OCI-M1 (cell line): ENCODE measurements at regions not wholly inside any gene's neighbourhood (a gene's known extent, or its start where the extent isn't known, plus 50 kb on each side); places are given as distances from the start of the nearest gene placed in this dataset.

ENCODE experiments used
- DNase-seq: peaks from one replicate; lab custom pipeline; 2025; lab: John Stamatoyannopoulos, UW

DNA sequence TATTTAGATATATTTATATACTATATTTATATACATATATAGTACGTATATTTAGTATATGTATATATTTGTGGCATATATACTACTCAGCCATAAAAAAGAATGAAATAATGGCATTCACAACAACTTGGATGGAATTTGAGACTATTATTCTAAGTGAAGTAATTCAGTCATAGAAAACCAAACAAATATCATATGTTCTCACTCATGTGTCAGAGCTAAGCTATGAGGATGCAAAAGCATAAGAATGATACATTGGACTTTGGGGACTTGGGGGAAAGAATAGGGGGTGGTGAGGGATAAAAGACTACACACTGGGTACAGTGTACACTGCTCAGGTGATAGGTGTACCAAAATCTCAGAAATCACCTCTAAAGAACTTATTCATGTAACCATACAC is 1015.7 kb downstream of the EFNB2 start:
- DNase-seq: no peak

DNA sequence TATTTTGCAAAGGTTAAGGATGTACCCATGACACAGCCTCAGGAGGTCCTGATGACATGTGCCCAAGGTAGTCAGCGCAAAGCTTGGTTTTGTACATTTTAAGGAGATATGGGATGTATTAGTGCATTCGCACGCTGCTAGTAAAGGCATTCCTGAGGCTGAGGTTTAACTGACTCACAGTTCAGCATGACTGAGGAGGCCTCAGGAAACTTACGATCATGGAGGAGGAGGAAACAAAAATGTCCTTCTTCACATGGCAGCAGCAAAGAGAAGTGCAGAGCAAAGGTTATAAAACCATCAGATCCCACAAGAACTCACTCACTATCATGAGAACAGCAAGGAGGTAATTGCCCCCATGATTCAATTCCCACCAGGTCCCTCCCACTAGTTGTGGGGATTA is 1017.4 kb downstream of the EFNB2 start:
- DNase-seq: no peak

DNA sequence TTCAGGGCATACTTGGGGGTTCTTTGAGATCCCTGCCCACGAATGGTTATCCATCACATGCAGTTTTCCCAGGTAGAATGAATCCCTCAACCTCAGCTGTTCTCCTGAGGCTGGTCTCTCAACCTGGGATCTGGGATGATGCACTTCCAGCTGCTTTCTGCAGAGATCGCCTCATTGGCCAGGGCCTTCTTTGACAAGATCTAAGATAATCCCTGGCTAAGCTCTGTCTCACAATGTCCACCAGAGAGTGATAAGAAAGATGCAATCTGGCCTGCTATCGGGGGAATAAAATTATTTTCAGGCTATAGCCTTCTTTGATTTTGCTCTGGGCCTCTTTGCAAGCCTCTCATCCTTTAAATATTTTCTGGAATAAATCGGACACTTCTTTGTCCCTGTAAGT is 1021.1 kb downstream of the EFNB2 start:
- DNase-seq: no peak

DNA sequence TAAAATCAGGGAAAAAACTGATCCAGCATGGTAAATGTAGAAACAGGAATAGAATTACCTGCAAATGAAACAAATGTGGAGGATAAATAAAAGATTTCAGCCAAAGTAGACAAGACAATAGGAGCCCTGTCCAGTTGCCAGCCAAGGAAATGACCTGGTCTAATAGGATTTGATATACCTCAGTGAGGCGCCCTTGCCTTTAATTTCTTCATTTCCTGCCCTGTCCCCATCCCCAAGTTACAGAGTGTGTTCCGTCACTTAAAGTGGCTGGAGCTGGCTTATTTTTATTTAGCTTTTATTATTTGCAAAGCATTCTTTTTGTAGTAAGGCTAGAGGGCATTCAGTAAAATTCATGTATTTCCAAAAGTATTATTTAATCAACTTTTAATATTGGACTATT is 1022.0 kb downstream of the EFNB2 start:
- DNase-seq: no peak

DNA sequence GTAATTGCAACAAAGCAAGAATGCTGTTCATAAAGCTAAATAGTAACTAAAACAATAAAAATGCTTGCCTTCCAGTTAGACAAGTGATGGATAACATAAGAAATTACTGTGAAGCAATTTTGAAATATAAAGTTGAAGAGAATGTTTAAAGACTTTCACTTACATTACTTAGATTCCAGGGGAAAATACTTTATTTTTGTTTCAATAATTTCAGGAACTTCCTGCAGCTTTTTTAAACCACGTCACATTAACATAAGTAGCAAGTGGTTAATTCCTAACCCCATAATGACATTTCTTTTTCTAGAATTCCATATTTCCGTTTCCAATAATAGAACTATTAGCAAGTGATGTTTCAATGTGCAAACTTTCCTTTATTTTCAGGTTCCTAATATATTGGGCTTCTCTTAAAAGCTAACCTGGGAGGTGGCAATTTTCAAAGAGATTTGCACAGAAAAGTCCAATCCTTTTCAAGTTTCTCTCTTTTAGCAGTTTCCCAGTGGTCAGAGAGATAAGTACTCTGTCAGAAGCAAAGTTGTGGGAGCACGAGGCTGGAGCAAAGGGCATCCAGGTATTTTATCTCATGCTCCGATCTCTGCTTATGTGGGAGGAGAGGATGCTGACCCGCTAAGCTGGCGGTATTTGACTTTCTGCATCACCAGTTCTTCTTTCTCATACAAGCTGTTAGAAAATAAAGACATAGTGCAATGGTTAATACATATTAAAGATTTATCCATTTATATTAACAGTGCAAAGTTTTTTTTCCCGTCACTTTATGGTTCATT is 1025.3 kb downstream of the EFNB2 start:
- DNase-seq: no peak

DNA sequence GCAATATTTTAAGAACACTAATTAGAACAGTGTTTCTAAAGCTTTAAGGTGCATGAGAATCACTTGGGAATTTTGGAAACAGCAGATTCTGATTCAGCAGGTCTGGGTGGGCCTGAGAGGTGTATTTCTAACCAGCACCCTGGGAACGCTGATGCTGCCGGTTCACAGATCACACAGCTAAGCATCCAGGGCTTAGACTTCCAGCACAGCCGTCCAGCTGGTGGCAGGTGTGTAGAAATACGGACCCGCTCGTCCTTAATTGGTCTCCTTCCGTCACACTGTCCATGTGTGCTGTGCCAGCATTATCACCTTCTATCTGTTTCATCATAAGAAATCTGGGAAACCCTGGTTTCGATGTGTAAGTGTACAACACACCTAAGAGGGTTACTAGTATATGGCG is 1029.0 kb downstream of the EFNB2 start:
- no peak for DNase-seq

DNA sequence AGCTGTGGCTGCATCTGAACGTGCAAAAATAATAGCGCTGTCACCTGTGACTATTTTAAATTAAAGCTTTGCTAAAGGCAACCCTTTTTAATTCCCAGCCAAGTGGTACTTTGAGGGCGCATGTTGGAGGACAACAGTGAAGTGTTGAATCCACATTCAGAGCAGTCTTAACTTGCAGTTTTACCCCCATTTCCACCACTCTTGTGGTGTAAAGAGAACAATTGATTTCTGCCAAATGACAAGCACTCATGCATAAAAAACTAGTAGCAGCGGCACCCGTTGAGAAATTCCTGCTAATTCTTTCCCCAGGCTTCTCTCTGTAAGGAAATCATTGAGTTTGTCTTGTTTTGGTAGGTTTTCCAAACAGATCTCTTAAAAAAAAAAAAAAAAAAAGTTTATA is 1033.3 kb downstream of the EFNB2 start:
- no peak for DNase-seq

DNA sequence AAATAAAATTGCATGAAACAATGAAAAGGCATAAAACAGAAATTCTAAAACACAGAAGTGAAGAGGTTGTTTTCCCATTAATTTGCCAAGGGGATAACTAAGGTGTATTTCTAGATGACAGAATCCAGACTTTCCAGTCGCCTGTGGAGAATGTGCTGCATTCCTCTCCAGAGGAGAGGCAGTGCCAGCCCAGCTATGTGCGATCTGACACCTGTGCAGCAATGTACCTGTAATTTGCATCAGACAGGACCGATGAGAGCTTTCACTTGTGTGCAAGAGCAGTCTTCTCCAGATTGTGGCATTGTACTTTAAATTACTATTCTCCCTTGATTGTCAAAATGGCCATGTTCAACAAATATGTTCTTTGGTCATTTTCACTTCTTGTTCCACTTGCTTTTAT is 1037.9 kb downstream of the EFNB2 start:
- DNase-seq: no peak

DNA sequence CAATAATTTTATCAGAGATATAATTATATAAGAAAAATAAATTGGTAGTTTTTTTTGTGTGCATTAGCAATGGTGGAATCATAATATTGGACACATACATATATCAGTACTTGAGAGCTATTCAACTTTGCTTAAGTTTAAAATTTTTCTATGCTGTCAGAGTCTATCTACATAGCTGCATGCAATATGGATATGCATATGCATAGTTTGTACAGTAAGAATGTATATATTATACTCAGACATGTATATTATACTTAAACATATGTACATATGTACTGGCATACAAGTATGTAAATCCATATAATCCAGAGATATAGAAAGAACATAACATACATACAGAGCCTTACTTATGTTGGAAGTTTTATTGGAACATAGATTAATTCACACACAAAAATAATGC is 1043.2 kb downstream of the EFNB2 start:
- no peak for DNase-seq

DNA sequence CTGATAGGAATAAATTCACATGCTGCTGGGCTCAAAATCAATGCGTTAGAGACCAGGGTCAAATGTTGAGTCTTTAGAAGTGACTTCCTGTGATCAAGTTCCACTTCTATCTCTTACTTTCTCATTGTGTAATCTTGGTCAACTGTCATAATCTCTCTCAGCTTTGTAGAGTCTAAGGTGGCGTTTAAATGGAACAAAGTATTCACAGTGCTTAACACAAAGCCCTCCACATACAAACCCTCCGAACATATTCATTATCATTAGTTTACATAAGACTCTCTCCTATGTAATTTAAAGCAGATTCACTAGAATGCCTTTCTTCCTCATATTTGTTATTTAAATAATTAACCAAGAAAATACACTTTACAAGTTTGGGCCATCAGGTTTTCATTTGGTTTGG is 1044.1 kb downstream of the EFNB2 start:
- peak; percentile 9 for DNase-seq

DNA sequence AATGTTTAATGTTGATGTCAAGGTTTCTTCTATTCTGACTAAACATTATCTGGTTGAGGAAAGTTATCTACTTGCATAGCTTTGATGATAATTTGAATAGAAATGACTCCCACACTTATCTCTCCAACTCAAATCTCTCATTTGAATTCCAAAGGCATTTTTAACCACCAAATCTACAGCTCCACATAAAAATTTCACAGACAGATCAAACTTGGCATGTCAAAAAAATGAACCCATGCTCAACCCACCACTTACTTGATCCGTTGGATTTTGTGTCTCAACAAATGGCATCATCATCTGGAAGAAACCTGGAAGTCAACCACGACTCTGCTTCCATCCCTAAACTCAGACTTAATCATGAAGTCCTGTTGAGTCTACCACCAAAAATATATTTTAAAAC is 1050.4 kb downstream of the EFNB2 start:
- DNase-seq: no peak

DNA sequence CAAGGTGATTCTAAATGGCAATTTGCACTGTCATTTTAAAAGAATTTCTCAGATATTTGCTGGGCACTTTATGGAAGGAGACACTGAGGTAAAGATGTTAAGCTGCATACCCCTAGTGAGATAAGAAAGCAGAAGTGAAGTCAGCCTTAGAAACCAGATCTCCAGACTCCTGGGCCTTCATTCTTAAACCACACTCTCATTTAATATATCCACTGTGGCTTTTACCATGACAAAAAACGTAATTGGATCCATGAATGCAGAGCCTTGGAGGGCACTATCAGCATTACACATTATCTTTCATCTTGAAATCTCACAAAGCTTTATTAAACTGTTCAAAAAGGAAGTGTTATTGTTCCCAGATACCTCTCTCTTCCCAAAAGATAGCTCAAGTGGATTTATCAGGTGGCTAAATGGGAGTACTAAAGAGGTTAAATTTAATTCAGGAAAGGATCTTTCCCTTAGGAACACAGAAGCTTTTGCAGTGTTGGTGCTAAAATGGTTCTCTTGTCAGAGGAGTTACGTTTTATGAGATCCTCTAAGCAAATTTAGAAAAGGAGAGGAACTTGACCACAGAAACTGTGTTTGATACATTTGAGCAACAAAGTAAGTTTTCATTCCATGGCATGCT is 1060.4 kb downstream of the EFNB2 start:
- peak; percentile 79 for DNase-seq

DNA sequence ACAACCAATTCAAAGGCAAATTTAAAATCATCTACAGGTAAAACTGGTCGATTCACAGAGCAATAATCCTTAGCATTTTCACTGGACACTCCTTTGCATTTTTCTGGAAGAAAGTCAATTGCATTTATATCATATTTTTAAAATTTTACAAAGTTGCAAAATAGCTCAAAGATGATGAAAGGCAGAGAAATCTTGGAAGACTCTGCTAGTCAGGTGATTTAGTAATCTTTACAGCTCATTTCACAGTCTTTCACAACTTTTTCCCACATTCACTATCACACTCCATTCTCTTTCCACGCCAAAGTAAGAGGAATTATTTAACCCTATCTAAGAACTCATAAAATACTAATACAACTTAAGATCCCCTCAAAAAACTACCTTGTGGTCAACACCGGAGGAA is 1063.8 kb downstream of the EFNB2 start:
- peak; percentile 34 for DNase-seq

DNA sequence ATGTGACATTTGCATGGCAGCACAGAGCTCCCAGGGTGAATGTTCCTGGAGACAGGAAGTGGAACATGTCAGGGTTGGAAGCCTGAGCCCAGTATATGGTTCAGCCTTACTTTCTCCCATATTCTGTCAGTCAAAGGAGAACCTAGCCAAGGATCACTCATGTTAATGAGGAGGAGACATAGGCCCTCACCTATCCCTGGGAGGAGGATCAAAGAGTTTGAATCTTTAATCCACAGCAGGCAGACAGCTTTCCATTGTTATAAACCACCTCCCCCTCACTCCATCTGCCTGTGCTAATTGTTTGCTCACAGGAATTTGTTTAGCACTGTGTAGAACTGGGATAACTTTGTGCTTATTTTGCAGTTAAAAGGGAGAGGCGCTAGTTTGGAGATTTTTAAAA is 1069.1 kb downstream of the EFNB2 start:
- DNase-seq: no peak

DNA sequence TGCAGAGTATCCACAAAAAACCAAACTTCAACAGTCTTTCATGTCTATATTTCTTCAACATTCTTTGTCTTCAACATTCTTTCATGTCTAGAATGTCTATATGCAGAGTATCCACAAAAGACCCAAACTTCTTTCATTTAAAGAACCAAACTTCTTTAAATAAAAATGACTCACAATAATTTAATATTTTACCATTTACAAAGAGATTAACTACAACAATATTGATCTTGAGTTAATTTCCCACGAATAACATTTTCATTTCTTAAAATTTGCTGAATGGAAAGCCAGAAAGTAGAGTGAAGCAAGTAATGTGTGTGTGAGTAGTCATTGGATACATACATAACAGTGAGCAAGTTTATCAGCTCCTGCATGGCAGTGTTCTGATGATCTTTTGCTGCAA is 1069.7 kb downstream of the EFNB2 start, which contains the start of gene DAOA:
TSS of gene DAOA (plus strand) at position 301 of the 400 bp plus-strand sequence.
- no peak for DNase-seq

DNA sequence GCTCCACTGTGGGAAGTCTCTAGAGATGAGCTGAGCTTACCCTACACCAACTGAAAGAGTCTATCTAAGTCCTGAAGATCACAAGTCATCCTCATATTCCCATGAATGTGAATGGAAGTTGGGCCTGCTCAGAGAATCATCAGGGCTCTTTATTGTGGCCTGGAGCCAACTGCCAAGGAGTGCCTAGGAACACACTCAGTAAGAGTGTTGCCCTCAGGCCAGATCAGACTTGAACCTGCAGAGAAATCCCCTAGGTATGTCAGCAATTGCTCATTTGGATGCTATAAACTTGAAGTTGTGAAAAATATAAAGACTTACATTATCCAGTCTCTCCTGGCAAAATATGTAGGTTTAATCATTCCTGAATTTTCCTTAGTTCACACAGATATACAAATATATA is 1070.2 kb downstream of the EFNB2 start:
- no peak for DNase-seq

DNA sequence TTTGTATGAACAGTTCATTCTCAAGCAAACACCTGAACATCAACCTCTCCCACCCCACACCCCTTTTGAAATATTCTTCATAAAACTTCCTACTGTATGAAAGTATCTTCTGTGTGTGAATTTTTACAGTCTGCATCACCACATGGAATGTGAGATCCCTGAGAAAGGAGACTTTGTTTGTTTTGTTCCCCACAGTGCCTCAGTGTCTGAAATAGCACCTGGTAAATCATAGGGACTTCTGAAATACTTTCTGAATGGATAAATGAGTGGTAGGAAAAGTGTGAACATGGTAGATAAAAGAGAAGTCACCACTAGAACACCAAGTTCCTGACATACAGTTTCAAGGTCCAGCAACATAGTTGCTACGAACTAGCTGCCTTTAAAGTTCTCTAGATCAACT is 1071.2 kb downstream of the EFNB2 start:
- no peak for DNase-seq

DNA sequence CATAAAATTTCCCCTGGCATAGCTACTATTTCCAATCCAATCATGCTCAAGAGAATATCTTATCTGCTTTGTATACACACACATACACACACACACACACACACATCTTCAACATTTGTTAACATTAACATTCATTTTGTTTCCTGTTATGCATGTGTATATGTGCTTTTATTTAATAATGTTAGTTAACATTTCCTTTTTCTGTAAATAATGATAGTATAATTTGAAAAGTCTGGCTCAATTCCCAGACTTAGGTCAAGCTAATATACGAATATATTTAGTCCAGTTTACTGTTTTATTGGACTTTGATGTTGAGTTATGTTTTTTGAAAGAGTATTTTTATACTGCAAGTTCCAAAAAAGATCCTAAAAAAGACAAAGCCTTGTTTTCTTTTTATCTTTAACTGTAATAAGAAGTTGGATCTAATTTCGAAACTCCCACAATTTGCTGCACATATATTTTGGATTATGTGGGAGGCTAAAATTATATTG is 1072.4 kb downstream of the EFNB2 start:
- no peak for DNase-seq

DNA sequence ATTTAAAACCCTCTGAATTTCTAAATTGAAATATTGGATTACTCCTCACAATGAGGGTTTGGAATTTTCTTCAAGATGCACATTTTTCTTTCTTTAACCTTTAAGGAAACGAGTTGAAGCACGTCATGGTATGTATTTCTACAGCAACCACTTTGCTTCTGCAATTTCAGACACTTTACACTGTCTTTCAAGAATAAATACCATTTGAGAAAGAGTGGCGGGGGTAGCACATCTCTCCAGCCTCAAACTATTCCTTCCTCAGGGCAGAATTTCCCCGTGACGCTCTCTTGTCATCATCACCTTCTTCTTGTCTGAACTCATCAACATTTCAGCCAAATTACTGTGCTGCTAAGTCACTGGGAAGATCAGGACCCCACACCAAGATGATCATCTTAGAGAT is 1073.4 kb downstream of the EFNB2 start:
- no peak for DNase-seq

DNA sequence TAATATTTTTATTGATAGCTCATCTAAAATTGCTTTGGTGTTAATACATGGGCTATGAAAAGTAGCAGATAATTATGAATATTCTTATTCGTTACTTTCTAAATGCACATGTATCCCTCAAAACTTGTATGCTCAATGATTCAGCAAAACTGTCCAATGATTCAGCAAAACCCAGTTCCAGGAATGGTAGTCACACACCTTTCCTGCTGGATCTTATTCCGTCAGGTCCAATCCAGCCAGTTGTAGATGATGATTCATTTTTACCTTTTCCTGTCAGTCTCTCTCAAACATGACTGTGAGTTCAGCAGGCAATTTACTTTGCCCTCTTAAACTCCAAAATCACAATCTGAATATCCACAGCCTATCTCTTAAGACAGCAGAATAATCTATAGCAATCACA is 1082.6 kb downstream of the EFNB2 start:
- no peak for DNase-seq

DNA sequence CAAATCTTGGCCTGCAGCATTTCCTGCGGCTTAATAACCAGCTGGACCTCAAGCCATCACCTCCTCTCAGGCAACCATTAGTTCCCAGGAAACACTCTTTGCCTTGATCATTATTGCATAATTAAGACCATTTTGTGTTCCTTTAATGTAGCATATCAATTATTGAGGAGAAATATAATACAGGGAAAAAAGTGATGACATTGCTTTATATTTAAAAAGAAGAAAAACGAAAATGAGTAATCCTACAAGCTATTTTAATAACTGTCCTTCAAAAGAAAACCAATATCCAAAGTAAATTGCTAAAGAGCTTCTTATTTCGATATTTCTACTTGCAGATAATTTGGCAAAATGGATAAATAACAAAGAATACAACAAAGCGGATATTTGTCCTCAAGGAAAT is 1084.7 kb downstream of the EFNB2 start:
- no peak for DNase-seq

DNA sequence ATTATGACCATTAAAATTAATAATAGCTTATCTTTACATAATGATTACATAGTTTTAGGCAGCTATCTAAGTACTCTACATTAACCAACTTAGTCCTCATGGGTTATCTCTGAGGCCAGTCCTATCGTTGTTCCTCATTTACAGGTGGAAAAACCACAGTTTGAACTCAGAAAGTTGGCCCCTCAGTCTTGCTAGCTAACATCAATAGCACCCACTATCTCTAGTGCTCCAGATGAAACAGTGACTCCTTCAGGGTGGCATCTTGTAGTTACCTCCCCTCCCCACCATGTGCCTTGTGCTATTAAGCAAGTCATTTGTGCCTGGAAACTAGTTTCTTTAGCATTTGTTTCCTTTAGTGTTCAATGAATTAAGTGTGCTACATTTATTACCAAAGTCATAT is 1086.7 kb downstream of the EFNB2 start:
- peak; percentile 70 for DNase-seq

DNA sequence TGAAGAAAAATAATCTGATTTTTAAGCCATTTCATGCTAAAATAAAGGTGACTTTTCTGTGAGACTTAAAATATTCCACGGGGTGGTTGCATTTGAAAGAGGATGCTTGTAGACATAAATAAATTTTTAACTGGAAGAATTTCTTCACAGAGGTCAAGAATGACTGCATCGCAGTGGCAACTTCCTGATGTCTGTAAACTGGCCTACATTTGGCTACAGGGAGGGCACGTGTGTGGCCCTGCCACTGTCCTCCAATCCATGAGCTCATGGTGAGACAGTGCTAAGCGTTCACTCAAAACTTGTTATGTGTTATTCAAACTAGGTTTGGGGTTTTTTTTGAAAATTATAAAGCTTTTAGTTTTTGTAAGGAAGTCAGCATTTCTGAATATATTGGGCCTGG is 1089.3 kb downstream of the EFNB2 start:
- peak; percentile 46 for DNase-seq

DNA sequence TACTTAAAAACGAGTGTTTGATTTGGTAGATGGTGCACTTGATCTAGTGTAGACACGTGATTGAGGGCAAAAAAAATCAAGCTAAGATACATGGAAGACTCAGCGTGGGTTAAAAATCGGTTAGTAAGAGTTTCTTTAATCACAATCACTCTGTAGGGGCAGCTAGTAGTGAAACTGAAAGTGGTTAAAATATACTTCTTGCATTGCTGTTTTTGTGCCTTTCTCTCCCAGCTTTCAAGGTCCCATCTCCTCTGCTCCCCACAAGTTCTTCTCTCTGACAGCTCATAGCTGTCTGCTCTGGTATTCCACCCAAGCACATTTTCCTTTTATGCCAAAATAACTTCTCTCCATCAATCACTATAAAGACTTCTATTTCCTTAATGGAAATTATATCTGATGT is 1089.7 kb downstream of the EFNB2 start:
- peak; percentile 81 for DNase-seq
